COLO829 (cell line): ENCODE measurements at regions not wholly inside any gene's neighbourhood (a gene's known extent, or its start where the extent isn't known, plus 50 kb on each side); places are given as distances from the start of the nearest gene placed in this dataset.

Experiments
- DNase-seq: peaks from one replicate; pipeline ENCODE4 v3.0.0; 2012; ENCODE audit warnings: low spot score

DNA sequence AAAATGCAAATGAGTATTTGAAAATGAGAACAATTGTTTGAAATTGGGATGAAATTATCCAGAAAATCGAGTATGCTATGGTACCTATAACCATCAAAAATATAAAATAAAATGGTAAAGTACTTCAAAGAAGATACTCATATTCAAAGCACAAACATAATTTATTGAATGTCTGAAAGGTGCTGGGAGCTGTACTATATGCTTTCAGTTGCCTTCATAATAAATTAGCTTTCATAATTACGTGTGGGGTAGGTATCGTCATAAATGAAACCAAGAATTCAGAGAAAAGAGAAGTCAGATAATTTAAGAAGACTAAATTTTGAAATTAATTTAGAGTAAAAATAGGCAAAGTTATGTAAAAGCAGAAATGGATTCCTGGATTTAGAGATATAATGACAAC is 721.9 kb upstream of the ACVR2A start:
- no peak for DNase-seq

DNA sequence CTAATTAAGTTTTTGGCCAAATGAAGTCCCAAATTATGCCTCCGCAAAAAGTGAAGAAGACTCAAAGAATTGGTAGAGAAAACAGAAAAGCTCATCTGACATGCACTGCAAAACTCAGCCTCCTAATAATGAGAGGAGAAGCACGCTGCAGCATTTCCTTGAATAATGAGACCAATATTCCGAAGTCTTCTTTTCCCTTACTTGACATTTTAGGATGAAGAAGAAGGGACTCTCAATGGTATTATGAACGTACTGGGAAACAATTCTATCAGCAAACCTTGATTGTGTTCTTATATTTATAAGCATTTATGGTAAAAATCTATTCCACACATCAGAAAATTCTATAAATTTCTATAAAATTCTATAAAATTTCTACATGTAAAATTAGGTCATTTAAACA is 733.9 kb upstream of the ACVR2A start:
- no peak for DNase-seq

DNA sequence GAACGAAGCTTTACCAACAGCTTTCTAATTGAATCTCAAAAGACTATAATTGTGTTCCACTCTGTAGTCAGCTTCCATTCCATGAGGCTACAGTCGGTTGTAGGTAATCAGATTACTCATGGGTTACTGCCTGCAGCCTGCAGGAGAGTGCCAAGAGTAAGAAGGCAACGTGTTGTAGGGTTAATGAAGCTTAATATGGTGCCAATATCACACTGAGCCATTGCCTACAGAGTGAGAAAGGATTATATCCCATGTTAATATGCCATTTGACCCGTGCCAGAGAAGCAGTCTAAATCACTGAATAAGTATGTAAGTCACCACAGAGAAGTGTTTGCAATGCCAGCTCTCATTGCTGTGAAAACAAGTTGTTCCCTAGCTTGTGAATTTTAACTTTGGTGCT is 734.5 kb upstream of the ACVR2A start:
- DNase-seq, result no peak

DNA sequence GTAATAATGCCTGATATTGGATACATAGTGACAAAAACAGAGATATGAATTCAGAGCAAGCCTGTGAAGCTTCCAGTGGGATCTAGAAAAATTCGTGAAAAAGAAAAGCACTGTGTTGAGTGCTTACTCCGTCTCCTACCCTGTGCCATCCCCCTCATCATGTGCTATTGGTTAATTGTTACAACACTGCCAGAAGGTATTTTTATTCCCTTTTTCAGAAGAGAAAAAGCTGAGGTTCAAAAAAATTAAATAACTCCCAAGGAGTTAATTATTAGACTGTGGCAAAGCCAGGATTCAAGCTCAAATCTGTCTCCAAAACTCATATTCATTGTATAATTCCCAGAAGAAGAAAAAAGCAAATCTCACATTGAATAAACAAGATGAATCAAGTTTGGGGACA is 735.5 kb upstream of the ACVR2A start:
- DNase-seq, result no peak

DNA sequence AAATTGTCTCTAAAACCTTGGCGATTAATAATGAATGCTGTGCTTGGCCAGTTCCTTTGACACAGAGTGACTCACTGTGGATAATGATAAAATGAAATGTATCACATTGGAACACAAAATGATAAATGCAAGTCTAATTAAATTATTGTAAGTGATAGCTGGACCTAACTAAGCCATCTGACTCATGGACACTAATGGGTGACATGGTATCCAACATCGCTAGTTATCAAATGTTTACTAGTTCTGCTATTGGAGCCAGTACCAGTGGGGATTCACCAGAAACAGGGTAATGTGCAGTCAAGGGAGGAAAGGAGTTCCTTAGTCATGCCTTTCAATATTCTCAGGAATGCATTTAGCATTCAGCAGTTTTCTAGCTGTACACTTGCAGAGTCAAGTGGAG is 736.3 kb upstream of the ACVR2A start:
- no peak for DNase-seq

DNA sequence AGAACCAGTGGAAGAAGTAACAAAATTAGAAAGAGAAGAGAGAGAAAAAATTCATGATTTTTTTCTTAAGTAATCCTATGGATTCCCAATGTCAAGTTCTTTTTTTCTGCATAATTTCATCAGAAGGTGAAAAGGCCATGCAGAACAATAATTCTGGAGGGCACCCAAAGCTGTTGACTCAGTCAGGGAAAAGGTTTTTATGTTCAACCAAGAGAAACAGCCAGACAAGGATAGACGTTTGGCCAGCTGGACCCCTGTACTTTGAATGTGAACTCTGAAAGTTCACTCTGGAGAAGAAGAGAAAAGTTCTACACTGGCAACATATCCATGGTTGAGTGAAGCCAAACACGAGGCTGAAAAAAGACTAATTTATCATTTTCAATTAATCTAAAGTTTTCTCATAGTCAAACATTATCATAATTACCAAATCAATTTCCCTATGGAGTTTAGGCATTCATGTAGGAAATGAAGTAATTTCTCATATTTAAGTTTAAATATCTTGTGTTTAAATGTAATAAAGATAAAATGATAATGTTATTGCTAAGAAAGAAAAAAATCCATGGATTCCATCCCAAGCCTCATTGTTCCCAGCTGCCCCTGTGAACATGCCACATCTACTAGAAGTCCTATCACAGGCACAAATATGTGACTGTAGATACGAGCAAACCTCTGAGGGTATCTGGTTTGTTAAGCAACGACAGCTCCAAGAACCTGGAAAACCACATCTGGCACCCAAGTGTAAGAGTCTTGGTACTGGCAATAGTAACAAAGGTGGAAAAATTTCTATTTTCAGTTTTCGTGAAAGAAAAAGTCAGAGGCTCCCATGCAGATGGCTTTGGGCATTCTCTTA is 742.7 kb upstream of the ACVR2A start:
- no peak for DNase-seq

DNA sequence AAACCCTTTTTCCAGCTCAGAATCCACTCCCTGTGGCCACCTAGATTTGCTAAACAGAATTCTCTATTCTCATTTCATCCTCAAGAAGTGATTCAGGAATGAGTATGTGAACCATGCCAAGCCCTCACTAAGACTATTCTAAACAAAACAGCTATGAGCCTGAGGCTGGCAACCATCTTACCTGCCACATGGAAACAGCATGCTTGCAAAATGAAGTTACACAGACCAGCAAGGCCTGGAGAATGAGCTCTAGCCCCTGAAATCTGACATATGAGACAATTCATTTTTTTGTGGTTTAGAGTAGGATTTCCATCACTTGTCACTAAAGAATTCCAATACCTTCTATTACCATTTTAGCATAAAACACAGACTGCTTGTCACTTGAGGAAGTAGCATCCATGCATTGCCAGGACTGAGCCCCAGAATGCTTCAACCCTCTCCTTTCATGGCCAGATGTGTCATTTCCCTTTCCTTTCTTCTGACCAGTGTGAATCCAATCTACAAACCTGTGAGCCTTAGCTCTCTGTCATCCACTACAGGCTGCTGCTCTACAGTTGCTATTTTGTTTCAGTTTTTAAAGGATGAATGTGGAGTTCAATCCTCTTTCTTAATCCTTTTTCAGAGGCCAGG is 744.3 kb upstream of the ACVR2A start:
- no peak for DNase-seq

DNA sequence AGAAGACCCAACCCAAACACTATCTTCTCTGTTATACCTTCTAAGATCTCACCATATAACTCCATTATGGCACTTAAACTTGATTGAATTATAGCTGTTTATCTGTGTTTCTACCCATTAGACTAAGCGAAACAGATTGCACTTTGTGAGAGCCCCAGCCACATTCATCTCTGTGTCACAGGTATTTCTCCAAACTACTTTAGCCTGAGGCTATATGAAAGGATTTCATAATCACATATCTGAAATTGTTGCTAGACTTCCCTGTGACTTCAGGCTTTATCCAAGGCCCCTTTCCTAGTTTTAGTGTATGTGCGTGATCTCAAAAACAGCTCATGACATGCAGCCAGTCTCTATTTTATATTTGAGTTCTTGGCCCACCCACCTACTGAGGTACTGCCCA is 745.0 kb upstream of the ACVR2A start:
- no peak for DNase-seq

DNA sequence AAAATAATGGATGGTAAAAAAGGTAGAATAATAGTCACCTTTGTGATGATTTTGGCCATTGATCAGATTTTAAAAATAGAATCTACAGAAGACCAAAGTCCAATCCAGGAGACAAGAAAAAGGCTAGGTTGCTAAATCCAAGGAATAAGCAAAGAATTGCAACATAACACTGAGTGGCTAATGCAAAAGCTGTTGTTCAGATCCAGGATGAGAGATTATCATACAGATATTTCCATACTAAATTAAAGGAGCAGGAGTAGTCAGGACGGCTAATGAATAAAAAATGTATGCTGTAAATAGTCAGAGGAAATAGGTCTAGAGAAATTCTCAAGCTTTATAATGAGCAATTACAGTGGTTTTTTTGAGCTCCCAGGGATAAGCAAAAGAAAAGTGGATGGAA is 745.9 kb upstream of the ACVR2A start:
- no peak for DNase-seq

DNA sequence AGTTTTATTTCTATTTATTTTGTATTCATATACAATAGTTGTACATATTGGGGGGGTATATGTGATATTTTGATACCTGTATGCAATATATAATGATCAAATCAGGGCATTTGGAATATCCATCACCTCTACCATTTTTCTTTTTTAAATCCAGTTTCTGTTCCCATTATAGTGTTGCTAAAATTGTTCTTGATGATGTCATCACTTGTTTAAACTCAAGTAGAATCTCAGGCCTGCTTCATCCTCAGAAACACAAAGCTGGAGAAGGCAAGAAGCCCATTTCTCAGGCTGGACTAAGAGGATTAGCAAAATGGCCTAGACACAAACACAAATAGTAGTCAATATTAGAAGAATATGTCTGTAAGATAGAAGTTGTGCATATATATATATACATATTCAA is 747.1 kb upstream of the ACVR2A start:
- DNase-seq, result no peak

DNA sequence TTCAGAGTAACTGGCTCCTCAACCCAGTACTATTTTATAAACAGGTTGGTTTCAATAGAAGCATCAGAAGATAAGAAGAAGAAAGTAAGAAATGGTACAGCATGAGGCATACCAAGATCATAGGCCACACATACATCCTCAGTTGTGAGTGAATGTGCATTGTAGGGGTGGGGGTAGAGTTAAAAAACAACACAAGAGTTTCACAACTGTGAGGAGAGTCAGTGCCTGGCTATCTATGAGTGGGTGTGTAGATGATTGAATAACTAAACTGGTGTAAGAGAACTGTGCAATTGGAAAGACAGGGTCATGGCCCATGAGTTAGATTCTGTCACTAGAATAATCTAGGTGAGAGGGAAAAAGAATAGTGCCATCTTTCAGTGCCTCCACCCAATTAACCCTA is 748.2 kb upstream of the ACVR2A start:
- DNase-seq, result no peak

DNA sequence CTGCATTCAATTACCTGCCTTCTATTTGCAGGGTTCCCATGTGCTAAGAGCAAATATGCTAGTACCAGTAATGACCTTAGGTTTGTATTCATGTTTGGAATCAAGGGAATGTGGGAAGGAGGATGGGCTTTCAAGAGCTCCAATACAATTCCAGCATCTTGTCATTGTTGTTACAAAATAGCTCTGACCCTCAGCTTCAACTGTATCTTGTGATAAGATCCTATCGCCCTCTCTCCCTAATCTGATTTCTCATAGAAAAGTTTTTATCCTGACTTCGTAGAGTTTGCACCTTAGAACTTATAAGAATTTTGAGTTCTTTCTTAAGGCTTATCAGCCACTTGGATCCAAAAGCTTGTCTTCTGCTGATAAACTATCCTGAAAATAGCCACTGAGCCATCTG is 749.5 kb upstream of the ACVR2A start:
- no peak for DNase-seq

DNA sequence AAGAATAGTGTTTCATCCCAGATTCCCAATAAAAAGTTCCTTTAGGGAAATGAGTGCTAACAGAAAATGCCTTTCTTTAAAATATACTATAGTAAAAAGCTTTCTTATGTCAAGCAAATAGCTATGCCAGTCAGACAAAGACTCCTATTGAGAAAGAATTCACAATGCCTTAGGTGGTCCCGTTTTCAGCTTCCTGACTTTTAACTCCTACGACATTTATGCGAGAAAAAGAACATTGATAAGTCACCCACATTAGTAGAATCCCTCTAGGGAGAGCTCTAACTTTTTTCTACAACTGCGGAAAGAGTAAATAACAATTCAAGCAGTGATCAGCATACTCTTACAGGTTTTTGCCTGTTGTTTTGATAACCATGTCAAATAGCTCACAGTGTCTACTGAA is 750.8 kb upstream of the ACVR2A start:
- DNase-seq, result peak; percentile 23

DNA sequence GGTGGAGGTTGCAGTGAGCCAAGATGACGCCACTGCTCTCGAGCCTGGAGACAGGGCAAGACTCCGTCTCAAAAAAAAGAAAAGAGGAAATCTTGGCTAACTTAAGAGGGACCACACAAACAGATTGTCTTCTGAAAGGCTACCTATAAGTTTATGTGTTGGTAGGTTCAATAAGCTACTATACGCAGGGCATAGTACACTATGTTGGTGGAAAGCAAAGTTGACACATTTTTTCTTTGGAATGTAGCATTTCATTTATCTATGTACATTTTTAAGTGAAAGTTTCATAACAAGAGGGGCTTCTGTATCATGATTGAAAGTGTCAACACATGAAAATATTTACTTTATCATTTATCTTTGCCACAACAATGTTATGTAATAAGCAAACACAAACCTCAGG is 752.6 kb upstream of the ACVR2A start:
- DNase-seq, result no peak

DNA sequence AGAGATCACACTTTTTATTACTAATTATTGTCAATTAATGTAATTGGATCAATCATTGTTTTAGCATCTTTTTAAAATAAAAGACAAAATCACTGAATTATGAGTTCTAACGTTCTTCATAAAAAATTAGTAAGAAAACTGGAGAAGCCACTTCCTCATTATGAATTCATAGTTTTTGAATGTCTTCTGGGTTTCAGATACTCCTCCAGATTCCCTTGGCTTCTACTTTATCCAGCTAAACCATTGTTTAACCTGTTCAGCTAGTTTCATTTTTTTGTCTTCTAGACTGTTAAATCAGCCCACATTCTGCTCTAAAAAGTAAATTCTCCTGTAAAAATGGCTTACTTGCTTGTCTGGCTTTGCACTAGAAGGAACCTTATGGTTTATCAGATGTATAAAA is 753.4 kb upstream of the ACVR2A start:
- DNase-seq, result no peak

DNA sequence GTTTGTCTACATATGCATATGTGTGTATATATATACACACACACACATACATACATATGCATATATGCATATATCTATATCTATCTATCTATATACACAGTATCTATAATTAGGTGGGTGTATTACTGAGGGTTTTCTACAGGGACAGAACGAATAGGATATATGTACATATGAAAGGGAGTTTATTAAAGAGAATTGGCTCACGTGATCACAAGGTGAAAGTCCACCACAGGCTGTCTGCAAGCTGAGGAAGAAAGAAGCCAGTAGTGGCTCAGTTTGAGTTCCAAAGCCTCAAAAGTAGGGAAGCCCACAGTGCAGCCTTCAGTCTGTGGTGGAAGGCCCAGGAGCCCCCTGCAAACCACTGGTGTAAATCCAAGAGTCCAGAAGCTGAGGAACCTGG is 756.0 kb upstream of the ACVR2A start:
- DNase-seq, result no peak

DNA sequence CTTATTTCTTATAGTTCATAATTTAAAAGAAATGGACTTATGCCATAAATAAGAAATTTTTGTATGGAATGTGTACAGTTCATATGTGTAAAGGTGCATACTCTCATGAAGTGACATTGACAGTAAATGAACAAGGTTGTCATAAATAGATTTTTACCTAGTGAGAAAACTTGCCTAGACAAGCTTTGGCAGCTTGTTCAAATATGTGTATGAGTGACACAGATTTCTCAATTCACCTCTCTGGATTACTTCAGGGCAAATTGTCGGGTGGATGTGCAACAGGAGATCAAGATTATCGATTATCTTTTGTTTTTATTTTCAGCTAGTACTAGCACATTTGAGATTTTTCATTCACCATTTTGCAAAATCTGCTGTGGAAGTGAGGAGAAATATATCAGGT is 758.1 kb upstream of the ACVR2A start:
- DNase-seq, result no peak

DNA sequence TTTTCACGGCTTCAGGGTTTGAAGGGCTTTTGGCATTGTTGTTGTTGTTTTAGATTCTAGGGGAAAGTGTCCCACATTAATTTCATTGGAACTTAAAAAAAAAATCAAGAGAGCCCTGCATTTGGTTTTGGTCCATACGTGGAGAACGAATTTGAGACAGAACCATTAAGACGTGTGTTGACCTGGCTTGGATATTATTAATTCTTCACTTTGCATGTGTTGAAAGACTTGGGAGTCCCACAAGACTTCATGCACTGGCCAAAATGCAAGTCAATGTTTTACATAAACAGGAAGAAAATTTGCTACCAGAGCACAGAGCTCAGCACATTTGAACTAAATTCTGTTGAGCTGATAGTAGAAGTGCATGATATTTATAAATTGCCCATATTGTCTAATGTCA is 761.2 kb upstream of the ACVR2A start:
- DNase-seq, result no peak

DNA sequence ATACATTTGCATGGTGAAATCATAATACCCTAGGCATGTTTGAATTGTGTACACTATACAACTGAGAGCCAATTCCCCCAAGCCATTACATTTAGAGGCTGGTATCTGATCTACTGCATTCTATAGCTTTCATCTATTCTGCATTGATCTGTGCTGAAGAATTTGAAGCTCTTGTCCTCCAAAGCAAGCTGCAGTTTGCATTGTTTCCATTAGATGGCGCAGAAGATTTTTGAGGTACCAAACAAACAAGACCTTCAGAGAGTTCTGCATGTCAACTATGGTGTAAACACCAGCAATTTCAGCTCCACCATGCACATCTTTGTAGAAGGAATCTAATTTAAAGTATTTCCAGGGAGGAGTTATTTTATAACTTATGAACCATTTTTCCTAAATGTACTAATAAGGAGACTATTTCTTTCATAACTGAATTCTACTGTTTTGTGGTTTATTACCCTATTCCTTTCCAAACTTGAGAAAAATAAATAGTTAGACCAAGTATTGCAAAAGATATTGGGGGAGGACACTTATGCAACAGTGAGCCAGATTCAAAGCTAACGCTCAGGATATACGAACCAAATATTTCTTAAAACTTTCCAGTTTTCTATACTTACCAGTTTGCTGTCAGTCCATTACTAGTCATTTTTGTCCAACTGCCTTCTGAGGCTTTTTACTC is 761.8 kb upstream of the ACVR2A start:
- peak; percentile 66 for DNase-seq

DNA sequence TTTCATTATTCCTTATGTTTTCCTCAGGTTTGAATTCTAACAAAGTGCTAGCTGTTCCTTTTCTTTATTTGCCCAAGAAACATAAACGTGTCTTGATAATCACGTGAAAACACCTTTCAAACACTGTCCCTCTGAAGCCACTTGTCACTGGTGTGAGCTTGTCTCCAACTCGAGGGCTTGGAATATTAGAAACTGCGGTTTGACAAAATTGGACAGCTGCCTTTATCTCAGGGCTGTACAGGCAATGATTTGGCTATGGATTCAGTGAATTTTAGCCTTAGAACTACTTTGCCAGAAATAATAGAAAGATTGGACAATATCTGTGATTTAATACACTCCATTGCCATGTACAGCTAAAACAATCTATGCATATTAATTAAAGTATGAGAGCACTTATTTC is 763.0 kb upstream of the ACVR2A start:
- DNase-seq, result no peak

DNA sequence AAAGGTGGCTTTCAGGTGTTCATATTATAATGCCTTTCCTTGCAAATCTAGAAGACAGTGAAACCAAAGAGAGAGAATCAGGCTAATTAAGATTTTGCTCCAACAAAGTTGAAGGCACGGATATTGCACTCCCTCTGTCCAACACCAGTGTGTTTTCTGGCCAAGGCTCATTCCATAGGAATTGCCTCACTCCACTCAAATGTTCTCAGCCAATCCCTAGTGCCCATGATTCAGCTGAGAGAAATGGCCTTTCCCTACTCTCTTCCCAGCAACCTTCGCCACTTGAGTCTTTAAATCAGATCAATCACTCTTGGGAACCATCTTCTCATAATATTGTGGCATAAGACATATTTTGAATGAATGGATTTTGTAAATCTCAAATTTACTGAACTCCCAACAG is 768.2 kb upstream of the ACVR2A start:
- no peak for DNase-seq

DNA sequence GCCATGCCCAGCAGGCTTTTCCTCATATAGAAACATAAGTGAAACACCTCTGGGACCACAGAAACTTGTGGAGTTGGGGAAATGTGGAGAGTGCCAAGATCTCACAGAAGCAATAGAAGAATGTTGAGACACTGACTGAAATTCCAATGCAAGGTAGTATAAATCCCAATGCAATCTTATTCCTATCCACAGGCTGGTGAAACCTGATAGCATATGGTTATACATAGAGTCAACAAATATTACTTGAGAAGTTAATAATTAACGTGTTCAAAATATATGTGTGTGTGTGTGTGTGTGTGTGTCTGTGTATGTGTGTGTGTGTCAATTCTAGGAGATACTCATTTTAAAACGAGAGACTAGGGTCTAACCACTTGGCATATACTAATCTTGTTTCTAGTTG is 776.8 kb upstream of the ACVR2A start:
- no peak for DNase-seq

DNA sequence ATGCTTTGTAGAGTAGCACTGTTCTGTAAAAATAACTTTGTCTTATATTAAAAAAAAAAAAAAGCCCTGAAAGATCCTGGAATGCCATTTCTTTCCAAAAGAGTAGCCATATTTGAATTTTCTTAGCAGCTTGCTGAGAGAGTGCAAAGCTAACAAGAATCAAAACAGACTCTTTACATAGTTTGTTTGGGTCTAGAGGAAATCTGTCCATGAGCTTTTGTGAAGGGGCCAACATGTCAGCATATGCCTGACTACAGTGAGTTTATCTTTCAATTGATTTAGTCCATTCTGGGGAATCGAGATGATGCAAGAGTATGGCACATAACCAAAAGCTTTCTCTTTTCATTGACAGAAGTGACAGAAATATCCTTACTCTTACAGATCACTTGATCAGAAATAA is 777.7 kb upstream of the ACVR2A start:
- no peak for DNase-seq

DNA sequence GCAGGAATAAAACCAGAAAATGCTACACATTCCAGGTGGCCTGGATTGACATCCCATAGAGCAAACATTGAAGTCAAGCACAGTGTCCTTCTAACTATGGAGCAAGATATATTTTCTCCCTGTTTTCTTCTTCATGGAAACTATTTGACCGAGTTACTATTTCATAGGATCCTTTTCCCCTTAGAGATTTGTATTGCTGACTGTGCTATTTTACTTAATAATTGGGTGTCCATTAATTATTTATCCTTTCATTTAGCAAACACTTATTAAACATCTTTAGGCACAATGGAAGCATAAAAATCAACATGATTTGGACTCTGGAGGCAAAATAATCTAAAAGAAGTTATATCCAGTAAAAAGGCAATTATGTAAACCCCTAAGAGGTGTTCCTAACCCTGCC is 782.8 kb upstream of the ACVR2A start:
- no peak for DNase-seq
